GM20431 (cell line): ENCODE measurements at regions not wholly inside any gene's neighbourhood (a gene's known extent, or its start where the extent isn't known, plus 50 kb on each side); places are given as distances from the start of the nearest gene placed in this dataset.

Experiments used
- in situ Hi-C: fragments of 300-500 bp; cut with MseI, MboI; formaldehyde crosslinking; loops from one replicate; pipeline ENCODE4 v1.15.0; 2020; ENCODE audit warnings: low sequenced_read_pairs; ENCODE audit not compliant: unreplicated experiment

DNA sequence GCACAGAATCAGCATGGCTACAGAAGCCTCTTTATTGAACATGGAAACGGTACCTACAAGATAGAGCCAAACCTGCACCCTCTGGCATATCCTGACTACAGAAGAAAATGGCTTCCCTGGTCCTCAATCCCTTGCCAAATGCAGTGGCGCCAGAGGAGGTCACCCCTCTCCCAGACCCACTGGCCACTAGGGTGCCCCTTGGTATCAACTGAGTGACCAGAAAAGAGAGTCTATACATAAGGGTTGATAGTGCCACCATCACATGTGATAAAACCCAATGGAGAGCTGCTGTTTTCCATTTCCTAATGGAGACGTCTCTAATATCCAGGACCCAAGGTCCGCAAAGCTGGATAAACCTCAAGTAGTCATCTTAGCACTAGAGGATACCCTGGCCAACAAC, 52.7 kb upstream of the ALK start:
- in situ Hi-C loops, result no loop called here

DNA sequence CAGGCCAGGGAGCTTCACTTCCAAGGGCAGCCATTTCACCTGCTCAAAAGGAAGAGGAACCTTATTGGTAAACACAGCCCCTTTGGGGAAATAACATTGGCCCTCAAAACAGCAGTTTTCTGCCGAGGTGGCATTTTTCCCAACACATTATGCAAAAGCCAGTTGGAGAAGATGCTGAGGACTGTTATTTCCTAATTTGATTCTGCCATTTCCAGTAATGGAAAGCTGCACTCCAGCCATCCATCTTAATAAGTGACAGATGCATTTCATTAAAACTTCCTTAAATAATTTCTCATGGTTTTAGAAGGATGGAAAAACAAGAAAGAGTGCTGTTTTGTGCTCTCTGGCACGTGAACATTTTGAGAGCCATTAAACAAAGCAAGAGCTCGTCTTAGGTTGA, 55.9 kb upstream of the ALK start:
- in situ Hi-C loops, result no loop called here

GRCh38 chr2:29981402-29981801, 60.0 kb upstream of the ALK start:
- in situ Hi-C loops, result no loop called here

DNA sequence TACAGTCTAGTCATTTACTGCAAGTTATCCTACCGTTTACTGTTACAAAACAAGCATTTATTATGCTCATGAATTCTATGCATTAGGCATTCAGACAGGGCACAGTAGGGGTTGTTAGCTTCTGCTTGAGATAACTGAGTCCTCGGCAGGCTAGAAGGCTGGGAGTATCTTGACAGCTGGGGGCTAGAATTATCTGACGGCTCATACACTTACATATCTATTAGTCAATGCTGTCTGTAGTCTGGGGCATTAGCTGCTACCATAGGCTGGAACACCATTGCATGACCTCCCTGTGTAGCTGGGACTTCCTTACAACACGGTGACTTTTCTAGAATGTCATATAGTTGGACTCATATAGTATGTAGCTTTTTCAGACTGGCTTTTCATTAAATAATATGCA, 61.9 kb upstream of the ALK start:
- in situ Hi-C loops, result no loop called here

- in situ Hi-C loops, result no loop called here
These were observed 65.8 kb upstream of the ALK start for GRCh38 chr2:29987146-29987545.

DNA sequence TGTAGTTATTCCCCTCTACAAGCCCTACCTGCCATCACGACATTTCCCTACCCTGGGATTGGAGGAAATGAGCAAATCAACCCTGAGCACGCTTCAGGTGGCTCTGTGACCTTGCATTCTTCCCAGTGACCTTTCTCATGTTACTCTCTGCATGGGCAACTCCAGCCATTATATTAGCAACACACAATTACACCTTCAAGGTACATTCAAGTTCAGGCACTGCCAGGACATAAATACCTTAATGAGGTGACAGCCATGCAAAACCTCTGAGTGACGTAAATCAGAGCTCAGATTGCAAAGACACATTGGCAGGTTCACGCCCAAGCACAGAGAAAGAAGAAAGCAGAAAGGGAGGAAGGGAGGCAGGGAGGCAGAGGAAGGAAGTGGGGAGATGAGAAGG, 68.7 kb upstream of the ALK start:
- in situ Hi-C loops, result no loop called here

- in situ Hi-C loops, result no loop called here
These were observed 69.7 kb upstream of the ALK start for GRCh38 chr2:29991086-29991485.

GRCh38 chr2:29995241-29995640, 73.9 kb upstream of the ALK start:
- in situ Hi-C loops, result no loop called here

GRCh38 chr2:30003128-30003527, 81.7 kb upstream of the ALK start:
- in situ Hi-C loops, result no loop called here

- in situ Hi-C loops, result no loop called here
These were observed 101.2 kb upstream of the ALK start for GRCh38 chr2:30022444-30023071.

GRCh38 chr2:30024281-30024680, 102.9 kb upstream of the ALK start:
- in situ Hi-C loops, result no loop called here

DNA sequence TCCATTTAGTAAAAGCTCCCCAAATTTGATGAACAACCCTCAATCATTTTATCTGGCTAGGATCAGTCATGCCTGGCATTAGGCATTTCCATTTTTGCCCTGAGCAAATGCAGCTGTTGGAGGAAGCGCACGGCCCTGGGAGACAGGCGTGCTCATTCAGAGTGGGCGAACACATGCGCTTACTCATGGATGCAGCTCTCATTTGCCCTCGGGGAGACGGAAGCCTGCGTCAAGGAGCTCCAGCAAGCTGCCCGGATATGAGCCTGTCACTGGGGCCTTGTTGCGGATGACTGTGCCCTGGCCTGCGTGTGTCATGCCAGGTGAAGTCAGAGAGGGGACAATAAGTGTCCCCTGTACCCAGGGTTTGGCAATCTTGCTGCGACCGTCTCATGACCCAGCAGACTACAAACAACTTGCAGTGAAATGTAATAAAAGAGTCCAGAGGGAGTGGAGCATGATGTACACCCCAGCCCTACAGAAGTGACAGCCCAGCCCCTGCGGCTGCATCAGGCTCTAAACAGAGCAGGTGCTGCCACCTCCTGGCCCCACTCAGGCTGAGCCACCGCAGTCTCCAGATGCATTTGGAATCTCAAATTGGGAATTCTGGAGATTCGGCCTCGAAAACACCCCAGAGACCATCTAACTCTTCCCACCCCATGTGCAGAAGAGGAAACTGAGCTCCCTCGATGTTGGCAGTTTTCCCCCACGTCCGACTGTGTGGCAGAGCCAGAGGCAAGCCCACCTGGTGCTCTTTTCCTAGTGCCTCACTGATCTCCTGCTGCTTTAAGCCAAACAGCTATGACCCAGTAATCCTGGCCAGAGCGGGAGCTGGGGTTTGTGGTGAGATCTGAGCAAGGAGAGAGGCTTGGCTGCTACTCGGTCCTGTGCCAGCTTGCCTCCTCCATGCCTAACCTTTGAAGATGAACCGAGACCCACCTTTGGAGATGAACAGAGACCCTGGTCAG, 105.0 kb upstream of the ALK start:
- in situ Hi-C loops, result no loop called here

- in situ Hi-C loops, result no loop called here
These were observed 108.4 kb upstream of the ALK start for GRCh38 chr2:30029804-30030203.

GRCh38 chr2:30030361-30030760, 109.0 kb upstream of the ALK start:
- in situ Hi-C loops, result no loop called here

DNA sequence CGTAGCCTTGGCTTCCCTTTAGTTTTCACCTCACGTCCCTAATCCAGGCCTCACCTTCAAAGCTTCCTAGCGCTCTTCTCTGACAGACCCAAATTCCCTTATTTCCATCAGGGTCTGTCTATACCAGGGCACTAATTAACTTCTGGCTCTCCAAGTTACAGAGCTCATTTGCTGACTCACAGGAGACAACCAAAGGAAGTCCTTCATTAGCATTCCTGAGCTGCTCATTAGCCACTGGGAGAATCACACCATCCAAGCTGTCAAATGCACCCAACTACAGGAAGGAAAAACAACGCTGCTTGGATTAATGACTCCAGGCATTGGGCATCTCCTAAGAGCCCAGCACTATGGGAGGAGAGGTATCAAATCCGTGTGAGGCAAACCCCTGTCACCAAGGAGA, 109.8 kb upstream of the ALK start:
- in situ Hi-C loops, result no loop called here

GRCh38 chr2:30034052-30034775, 112.6 kb upstream of the YPEL5 start:
- in situ Hi-C loops, result no loop called here

DNA sequence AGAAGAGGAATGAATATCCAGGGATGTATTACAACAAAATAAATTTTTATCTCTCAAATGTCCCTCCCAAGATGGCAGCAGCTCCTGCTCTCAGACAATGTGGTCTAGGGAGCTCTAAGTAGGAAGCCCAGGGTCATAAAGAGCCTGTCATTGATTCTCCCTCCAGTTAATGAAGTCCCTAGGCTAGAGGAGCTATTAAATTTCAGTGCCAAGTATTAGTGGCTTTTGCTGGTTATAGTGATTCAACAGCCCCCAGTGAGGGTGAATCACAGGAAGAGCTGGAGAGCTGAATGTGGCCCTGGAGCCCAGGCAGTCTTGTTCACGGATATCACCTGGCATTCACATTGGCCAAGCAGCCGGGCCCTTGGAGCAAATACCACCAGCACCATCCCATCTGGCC, 109.8 kb upstream of the YPEL5 start:
- in situ Hi-C loops, result no loop called here

GRCh38 chr2:30038419-30038818, 108.4 kb upstream of the YPEL5 start:
- in situ Hi-C loops, result no loop called here

DNA sequence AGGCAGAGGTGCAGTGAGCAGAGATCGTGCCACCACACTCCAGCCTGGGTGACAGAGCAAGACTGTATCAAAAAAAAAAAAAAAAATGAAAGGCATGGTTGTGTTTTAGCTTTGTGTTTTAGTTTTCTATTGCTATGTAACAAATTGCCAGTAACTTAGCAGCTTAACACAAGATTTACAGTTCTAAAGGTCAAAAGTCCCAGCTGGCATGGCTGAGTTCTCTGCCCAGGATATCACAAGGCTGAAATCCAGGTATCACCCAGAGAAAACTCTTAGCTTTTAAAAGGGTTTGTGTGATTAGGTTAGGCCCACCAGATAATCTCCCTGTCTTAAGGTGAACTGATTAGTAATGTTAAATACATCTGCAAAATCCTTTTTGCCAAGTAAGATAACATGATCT, 107.7 kb upstream of the YPEL5 start:
- in situ Hi-C loops, result no loop called here

DNA sequence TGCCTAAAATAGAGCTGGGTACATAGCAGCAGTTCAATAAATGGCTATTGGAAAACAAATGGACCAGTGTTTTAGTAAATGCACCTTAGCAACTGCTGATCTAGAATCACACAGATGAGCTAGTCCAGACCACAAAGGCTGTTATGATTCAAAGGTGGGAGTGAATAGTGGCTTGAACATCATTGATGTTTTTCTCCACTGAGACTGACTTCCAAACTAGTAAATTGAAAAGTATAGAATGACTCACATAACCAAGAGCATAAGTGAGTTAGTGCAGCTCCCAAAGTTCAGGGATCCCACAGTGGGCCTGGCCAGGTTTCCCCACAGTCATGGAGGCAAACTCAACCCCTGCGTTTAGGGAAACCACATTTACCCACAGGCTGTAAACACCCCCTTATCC, 106.7 kb upstream of the YPEL5 start:
- in situ Hi-C loops, result no loop called here

GRCh38 chr2:30041884-30042283, 104.9 kb upstream of the YPEL5 start:
- in situ Hi-C loops, result no loop called here
